ENCODE measurements at regions not wholly inside any gene's neighbourhood (a gene's known extent, or its start where the extent isn't known, plus 50 kb on each side); places are given as distances from the start of the nearest gene placed in this dataset.
"Not testable (repeated sequence)": the region's sequence is repeated elsewhere in the genome, so short reads cannot be mapped to it uniquely, and the experiment has no call there.

DNA sequence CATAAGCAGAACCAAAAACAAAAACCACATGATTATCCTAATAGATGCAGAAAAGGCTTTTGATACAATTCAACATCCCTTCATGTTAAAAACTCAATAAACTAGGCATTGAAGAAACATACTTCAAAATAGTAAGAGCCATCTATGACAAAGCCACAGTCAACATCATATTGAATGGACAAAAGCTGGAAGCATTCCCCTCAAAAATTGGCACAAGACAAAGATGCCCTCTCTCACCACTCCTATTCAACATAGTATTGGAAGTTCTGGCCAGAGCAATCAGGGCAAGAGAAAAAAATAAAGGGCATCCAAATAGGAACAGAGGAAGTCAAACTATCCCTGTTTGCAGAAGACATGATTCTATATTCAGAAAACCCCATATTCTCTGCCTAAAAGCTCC lies 108.7 kb upstream of the PRR23C start:
- TF ChIP-seq CTCF, POLR2A (IDR thresholded peaks at IDR 0.05): not testable (repeated sequence)
